ENCODE measurements at regions not wholly inside any gene's neighbourhood (a gene's known extent, or its start where the extent isn't known, plus 50 kb on each side); places are given as distances from the start of the nearest gene placed in this dataset.

DNA sequence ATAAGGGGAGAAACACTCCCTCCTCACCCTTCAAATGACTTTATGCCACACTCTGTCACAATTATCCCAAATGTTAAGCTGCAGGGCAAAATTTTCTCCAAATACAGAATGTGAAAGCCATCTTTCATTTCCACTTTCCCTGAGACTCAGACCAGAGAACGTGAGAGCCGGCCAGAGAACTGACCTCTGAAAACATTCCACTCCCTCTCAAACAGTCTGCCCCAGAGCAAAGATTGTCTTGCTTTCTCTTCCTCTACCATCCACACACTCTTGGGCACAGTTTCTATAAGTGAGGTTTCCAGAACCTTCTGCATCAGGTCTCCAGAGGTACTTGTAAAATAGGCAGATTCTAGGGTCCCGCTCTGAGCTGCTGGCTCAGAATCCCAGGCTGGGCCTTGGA, 278.1 kb downstream of the FRK start:
- TF ChIP-seq, protein P1, sequence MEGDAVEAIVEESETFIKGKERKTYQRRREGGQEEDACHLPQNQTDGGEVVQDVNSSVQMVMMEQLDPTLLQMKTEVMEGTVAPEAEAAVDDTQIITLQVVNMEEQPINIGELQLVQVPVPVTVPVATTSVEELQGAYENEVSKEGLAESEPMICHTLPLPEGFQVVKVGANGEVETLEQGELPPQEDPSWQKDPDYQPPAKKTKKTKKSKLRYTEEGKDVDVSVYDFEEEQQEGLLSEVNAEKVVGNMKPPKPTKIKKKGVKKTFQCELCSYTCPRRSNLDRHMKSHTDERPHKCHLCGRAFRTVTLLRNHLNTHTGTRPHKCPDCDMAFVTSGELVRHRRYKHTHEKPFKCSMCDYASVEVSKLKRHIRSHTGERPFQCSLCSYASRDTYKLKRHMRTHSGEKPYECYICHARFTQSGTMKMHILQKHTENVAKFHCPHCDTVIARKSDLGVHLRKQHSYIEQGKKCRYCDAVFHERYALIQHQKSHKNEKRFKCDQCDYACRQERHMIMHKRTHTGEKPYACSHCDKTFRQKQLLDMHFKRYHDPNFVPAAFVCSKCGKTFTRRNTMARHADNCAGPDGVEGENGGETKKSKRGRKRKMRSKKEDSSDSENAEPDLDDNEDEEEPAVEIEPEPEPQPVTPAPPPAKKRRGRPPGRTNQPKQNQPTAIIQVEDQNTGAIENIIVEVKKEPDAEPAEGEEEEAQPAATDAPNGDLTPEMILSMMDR (IDR thresholded peaks at IDR 0.05; ENCODE audit: insufficient read depth, low read depth, low read length): no peak
- TF ChIP-seq EZH2 (IDR thresholded peaks at IDR 0.05; ENCODE audit: insufficient read depth, low read length): no peak

Data from astrocyte (in vitro differentiated cells and primary cell).